B cell (primary cell): ENCODE measurements at regions not wholly inside any gene's neighbourhood (a gene's known extent, or its start where the extent isn't known, plus 50 kb on each side); places are given as distances from the start of the nearest gene placed in this dataset.

Source experiments
- CTCF ChIP-seq: fragments of 200-600 bp; IDR thresholded peaks from one replicate; pipeline ENCODE4 v1.8.0; 2022; ENCODE audit warnings: antibody characterized with exemption, mild to moderate bottlenecking
- EZH2 ChIP-seq: IDR thresholded peaks from 2 replicates; pipeline ENCODE4 v1.6.1; 2012; ENCODE audit warnings: borderline replicate concordance, low read depth, mild to moderate bottlenecking, moderate library complexity, low read length; ENCODE audit not compliant: insufficient read depth, poor library complexity, severe bottlenecking

- no peak for TF ChIP-seq CTCF
- TF ChIP-seq EZH2 = no peak
These were observed 561.3 kb upstream of the CDH4 start for GRCh38 chr20:60690771-60691170.
